Left lung (tissue), 4 donors: ENCODE measurements at regions not wholly inside any gene's neighbourhood (a gene's known extent, or its start where the extent isn't known, plus 50 kb on each side); places are given as distances from the start of the nearest gene placed in this dataset.

Source experiments
- ATAC-seq: fragments of 200-7000 bp; cut with Tn5 transposase; one replicate; pipeline ENCODE4 v1.9.1; 2020; ENCODE audit warnings: moderate library complexity
- DNase-seq, 4 donors: peaks; one replicate each; pipeline ENCODE4 v3.0.0-alpha.2; 2013 to 2020
- H3K27ac ChIP-seq, 2 donors: fragments of 200-600 bp; sonication (generic) in 1 of 2; one replicate each; pipeline versions ENCODE4 v1.5.0 to v1.8.0; 2020 to 2021
- H3K27me3 ChIP-seq, 2 donors: fragments of 200-600 bp; sonication (generic) in 1 of 2; one replicate each; pipeline versions ENCODE4 v1.5.0 to v1.8.0; 2020 to 2021
- H3K36me3 ChIP-seq, 2 donors: fragments of 200-600 bp; sonication (generic) in 1 of 2; one replicate each; pipeline versions ENCODE4 v1.5.0 to v1.8.0; 2020 to 2021
- H3K4me1 ChIP-seq, 2 donors: fragments of 200-600 bp; one replicate each; pipeline ENCODE4 v1.8.0; 2021
- H3K4me3 ChIP-seq, 2 donors: fragments of 200-600 bp; sonication (generic) in 1 of 2; one replicate each; pipeline versions ENCODE4 v1.5.0 to v1.8.0; 2020 to 2021; ENCODE audit warnings: mild to moderate bottlenecking in 1 of 2
- H3K9me3 ChIP-seq, 2 donors: fragments of 200-600 bp; sonication (generic) in 1 of 2; one replicate each; pipeline versions ENCODE4 v1.5.0 to v1.8.0; 2020 to 2021
- intact Hi-C, 2 donors: fragments of 100-400 bp; cut with DNase I; formaldehyde crosslinking; loops; one replicate each; pipeline versions ENCODE4 v1.11.2 to v1.14.2; 2022
- TF ChIP-seq, protein P1 (sequence below), 2 donors: fragments of 200-600 bp; sonication (generic) in 1 of 2; IDR thresholded peaks; one replicate each; pipeline versions ENCODE4 v1.5.0 to v1.8.0; 2021; ENCODE audit warnings: antibody characterized with exemption in 2 of 2
- donor health status: DM: no; HTN: yes; CAD: no.
- donor health status: DM: no; HTN: no; CAD: no.

GRCh38 chr20:51221791-51222408, 199.0 kb upstream of the KCNG1 start:
- Histone ChIP-seq H3K4me1 (no peaks in the 10 kb centered on the region), H3K27ac (no peak overlapping the region), H3K4me3 (no peak overlapping the region), H3K9me3 (peaks cover 0 to 7% of the 10 kb centered on the region in 2 donors), H3K27me3 (peaks cover 4 to 62% of the 10 kb centered on the region in 2 donors), H3K36me3 (no peaks in the 10 kb centered on the region)
- ATAC-seq (no peak), DNase-seq (no peak)
- TF ChIP-seq, protein P1, sequence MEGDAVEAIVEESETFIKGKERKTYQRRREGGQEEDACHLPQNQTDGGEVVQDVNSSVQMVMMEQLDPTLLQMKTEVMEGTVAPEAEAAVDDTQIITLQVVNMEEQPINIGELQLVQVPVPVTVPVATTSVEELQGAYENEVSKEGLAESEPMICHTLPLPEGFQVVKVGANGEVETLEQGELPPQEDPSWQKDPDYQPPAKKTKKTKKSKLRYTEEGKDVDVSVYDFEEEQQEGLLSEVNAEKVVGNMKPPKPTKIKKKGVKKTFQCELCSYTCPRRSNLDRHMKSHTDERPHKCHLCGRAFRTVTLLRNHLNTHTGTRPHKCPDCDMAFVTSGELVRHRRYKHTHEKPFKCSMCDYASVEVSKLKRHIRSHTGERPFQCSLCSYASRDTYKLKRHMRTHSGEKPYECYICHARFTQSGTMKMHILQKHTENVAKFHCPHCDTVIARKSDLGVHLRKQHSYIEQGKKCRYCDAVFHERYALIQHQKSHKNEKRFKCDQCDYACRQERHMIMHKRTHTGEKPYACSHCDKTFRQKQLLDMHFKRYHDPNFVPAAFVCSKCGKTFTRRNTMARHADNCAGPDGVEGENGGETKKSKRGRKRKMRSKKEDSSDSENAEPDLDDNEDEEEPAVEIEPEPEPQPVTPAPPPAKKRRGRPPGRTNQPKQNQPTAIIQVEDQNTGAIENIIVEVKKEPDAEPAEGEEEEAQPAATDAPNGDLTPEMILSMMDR (IDR thresholded peaks at IDR 0.05), result no peak
- intact Hi-C loops, result no loop called here

- H3K27me3 ChIP-seq, result peaks cover 4 to 62% of the 10 kb centered on the region in 2 donors
- no peak for ATAC-seq
- no peaks in the 10 kb centered on the region for H3K36me3 ChIP-seq
- no peak overlapping the region for H3K27ac ChIP-seq
- no peak for DNase-seq
- no peak overlapping the region for H3K4me3 ChIP-seq
- TF ChIP-seq, protein P1 (IDR thresholded peaks at IDR 0.05), result no peak
- intact Hi-C loops, result no loop called here
- peaks cover 0 to 8% of the 10 kb centered on the region in 2 donors for H3K9me3 ChIP-seq
- H3K4me1 ChIP-seq, result no peaks in the 10 kb centered on the region
Measured at GRCh38 chr20:51221103-51221502, 198.2 kb upstream of the KCNG1 start.

DNA sequence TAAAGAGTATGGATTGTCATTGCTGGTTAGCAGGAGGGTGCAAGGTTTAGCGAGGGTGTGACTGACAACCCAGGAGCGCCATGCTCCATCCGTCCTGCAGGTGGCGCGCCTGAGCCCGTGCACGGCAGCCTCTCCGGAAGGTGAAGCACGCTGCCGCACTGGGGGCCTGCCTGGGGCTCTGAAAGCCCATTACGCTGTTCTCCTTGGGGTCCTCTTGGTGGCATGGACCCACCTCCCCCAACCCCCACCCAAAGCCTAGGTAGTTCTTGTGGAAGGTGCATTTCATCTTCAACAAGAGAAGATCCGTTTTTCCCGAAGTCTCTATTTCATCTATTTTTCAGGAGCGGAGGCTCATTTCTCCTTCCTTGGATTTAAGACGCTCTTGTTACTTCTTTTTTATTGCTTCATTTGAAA, 197.4 kb upstream of the KCNG1 start:
- peaks cover 4 to 62% of the 10 kb centered on the region in 2 donors for H3K27me3 ChIP-seq
- ATAC-seq (peak; percentile 82), DNase-seq (peak in 1 of 4 donors; percentile 80)

GRCh38 chr20:51219544-51219943, 196.6 kb upstream of the KCNG1 start:
- TF ChIP-seq, protein P1 (IDR thresholded peaks at IDR 0.05), result no peak
- DNase-seq, result no peak
- Histone ChIP-seq H3K27me3 (peaks cover 4 to 62% of the 10 kb centered on the region in 2 donors), H3K9me3 (peaks cover 0 to 8% of the 10 kb centered on the region in 2 donors), H3K4me1 (no peaks in the 10 kb centered on the region), H3K4me3 (no peak overlapping the region), H3K27ac (no peak overlapping the region), H3K36me3 (no peaks in the 10 kb centered on the region)
- intact Hi-C loops, result no loop called here
- ATAC-seq, result no peak

More for the DNA sequence above, 197.4 kb upstream of the KCNG1 start:
- Histone ChIP-seq H3K27ac (no peak overlapping the region), H3K9me3 (peaks cover 0 to 8% of the 10 kb centered on the region in 2 donors), H3K4me1 (no peaks in the 10 kb centered on the region), H3K4me3 (no peak overlapping the region), H3K36me3 (no peaks in the 10 kb centered on the region)
- TF ChIP-seq, protein P1 (IDR thresholded peaks at IDR 0.05), result peak; percentile 74 to 77
- intact Hi-C loops, result no loop called here

DNA sequence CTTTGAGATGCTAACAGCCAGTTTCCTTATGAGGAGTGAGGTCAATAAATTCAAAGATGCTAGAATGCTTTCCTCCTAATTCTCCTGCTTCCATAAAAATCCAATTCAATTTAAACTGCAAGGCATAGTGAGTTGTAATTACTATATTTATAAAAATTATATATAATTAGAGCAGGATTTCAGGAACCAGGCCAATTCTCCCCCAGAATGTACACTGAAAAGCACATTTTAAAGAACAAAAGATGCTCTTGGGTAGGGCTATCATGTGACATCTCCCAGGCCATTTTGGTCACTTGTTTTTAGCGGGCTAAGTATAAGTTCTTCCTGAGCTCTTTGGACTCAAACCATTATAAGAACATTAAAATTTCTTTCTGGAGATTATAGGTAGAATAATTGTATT, 195.7 kb upstream of the KCNG1 start:
- H3K4me1 ChIP-seq, result no peaks in the 10 kb centered on the region
- peaks cover 0 to 8% of the 10 kb centered on the region in 2 donors for H3K9me3 ChIP-seq
- H3K27me3 ChIP-seq, result peaks cover 4 to 57% of the 10 kb centered on the region in 2 donors
- ATAC-seq (no peak), DNase-seq (no peak)
- no peak overlapping the region for H3K4me3 ChIP-seq
- no peaks in the 10 kb centered on the region for H3K36me3 ChIP-seq
- intact Hi-C loops, result no loop called here
- TF ChIP-seq, protein P1 (IDR thresholded peaks at IDR 0.05), result no peak
- no peak overlapping the region for H3K27ac ChIP-seq
